K562 (cell line): ENCODE measurements at regions not wholly inside any gene's neighbourhood (a gene's known extent, or its start where the extent isn't known, plus 50 kb on each side); places are given as distances from the start of the nearest gene placed in this dataset.

ENCODE experiments used
- ATAC-seq: fragments of 200-7000 bp; cut with Tn5 transposase; 3 replicates; pipeline ENCODE4 v1.9.1; 2020; ENCODE audit warnings: moderate library complexity
- BruUV-seq: library from RNA; stranded (reverse); fragments of 400-500 nt; replicated peaks from 2 replicates; lab custom pipeline; 2021; lab: Mats Ljungman, UMichigan
- CTCF ChIA-PET: fragments of 300-600 bp; formaldehyde crosslinking; extraction: SDS; loops from one replicate; lab custom pipeline; 2021; ENCODE audit warnings: low intra/inter-chr PET ratio; lab: Yijun Ruan, JAX
- POLR2A ChIA-PET: fragments of 300-600, 350-650 bp; sonication (Branson Sonifier 250); formaldehyde crosslinking; extraction: SDS; loops from one replicate; lab custom pipeline; 2021; ENCODE audit warnings: antibody characterized with exemption, inconsistent platforms; lab: Yijun Ruan, JAX
- DNase-seq, 4 experiments: peaks; one replicate each; pipeline versions ENCODE4 v3.0.0 to v3.0.0-alpha.2; 2011 to 2018; ENCODE audit warnings: low spot score in 3 of 4, mixed read lengths in 3 of 4; ENCODE audit errors: extremely low read depth in 1 of 4
- FAIRE-seq: peaks from 2 replicates; lab custom pipeline; 2011; peaks lifted over from hg19 to GRCh38; lab: Jason Lieb, UNC
- H2AFZ ChIP-seq: 2 replicates; pipeline ENCODE4 v1.6.0; 2011; ENCODE audit warnings: low read depth, low read length, control low read depth, inconsistent platforms
- H3K27ac ChIP-seq: fragments of 200-600 bp; 3 replicates; pipeline ENCODE4 v1.8.0; 2011; ENCODE audit warnings: low read depth, mild to moderate bottlenecking, control low read depth, inconsistent platforms, low read length, moderate library complexity, mixed read lengths; ENCODE audit errors: extremely low read depth
- H3K27me3 ChIP-seq, 2 experiments: fragments of 300-600 bp in 1 of 2; 2 replicates in 1 of 2; 3 replicates in 1 of 2; pipeline versions ENCODE4 v1.6.0 to v1.8.0; 2011; ENCODE audit warnings: inconsistent platforms in 2 of 2, low read length in 2 of 2, mild to moderate bottlenecking in 1 of 2, mixed read lengths in 1 of 2, moderate library complexity in 1 of 2; ENCODE audit not compliant: control insufficient read depth in 2 of 2, insufficient read depth in 2 of 2
- H3K36me3 ChIP-seq: fragments of 300-600 bp; 3 replicates; pipeline ENCODE4 v1.8.0; 2011; ENCODE audit warnings: mild to moderate bottlenecking, low read length, inconsistent platforms; ENCODE audit not compliant: control insufficient read depth, insufficient read depth
- H3K4me1 ChIP-seq, 2 experiments: fragments of 200-600 bp in 1 of 2; replicated peaks in 1 of 2; 2 replicates in 1 of 2; 3 replicates in 1 of 2; pipeline versions ENCODE4 v1.5.1 to v1.8.0; 2011; ENCODE audit warnings: inconsistent platforms in 2 of 2, low read length in 2 of 2, mild to moderate bottlenecking in 1 of 2, mixed read lengths in 1 of 2, moderate library complexity in 1 of 2; ENCODE audit not compliant: control insufficient read depth in 2 of 2, insufficient read depth in 2 of 2
- H3K4me2 ChIP-seq: 2 replicates; pipeline ENCODE4 v1.6.1; 2011; ENCODE audit warnings: low read length, control low read depth, inconsistent platforms, mixed read lengths; ENCODE audit not compliant: insufficient read depth
- H3K4me3 ChIP-seq: fragments of 200-600 bp; sonication (generic), shearing (Covaris generic); 2 replicates; pipeline ENCODE4 v1.5.1; 2016; ENCODE audit warnings: control low read depth, inconsistent platforms
- H3K79me2 ChIP-seq: fragments of 200-600 bp; 3 replicates; pipeline ENCODE4 v1.8.0; 2011; ENCODE audit warnings: low read length, inconsistent platforms; ENCODE audit not compliant: control insufficient read depth, insufficient read depth
- H3K9ac ChIP-seq, 2 experiments: 2 replicates each; pipeline versions ENCODE4 v1.6.0 to v1.6.1; 2011; ENCODE audit warnings: low read depth in 2 of 2, low read length in 2 of 2, control low read depth in 1 of 2, inconsistent platforms in 1 of 2, mild to moderate bottlenecking in 1 of 2, mixed read lengths in 1 of 2; ENCODE audit not compliant: insufficient read depth in 1 of 2
- H3K9me1 ChIP-seq: one replicate; pipeline ENCODE4 v1.6.0; 2011; ENCODE audit warnings: inconsistent platforms, mild to moderate bottlenecking, low read length, moderate library complexity; ENCODE audit not compliant: control insufficient read depth, insufficient read depth
- H3K9me3 ChIP-seq: replicated peaks from 2 replicates; pipeline ENCODE4 v1.5.1; 2011; ENCODE audit warnings: low read depth, low read length, inconsistent platforms; ENCODE audit not compliant: control insufficient read depth, insufficient read depth
- H4K20me1 ChIP-seq: replicated peaks from 2 replicates; pipeline ENCODE4 v1.6.1; 2011; ENCODE audit warnings: low read length, inconsistent platforms, mixed read lengths; ENCODE audit not compliant: control insufficient read depth, insufficient read depth
- CUX1 ChIP-seq: fragments of 200-800 bp; sonication (Bioruptor generic); IDR thresholded peaks from 2 replicates; pipeline ENCODE4 v1.6.1; 2016; ENCODE audit warnings: missing genetic modification characterization, missing compliant biosample characterization
- ERF ChIP-seq: fragments of 450-650 bp; formaldehyde crosslinking; IDR thresholded peaks from 2 replicates; pipeline ENCODE4 v1.4.0; 2020; ENCODE audit warnings: mild to moderate bottlenecking, mixed read lengths
- EZH2 ChIP-seq: IDR thresholded peaks from 2 replicates; pipeline ENCODE4 v1.6.1; 2012; ENCODE audit warnings: low read depth, mild to moderate bottlenecking, inconsistent platforms, low read length, borderline replicate concordance
- HNRNPLL ChIP-seq: fragments of 200-400 bp; formaldehyde crosslinking; IDR thresholded peaks from 2 replicates; pipeline ENCODE4 v1.6.1; 2017; ENCODE audit warnings: low read length, low read depth, mild to moderate bottlenecking; ENCODE audit not compliant: poor library complexity, severe bottlenecking
- LARP7 ChIP-seq: fragments of 450-650 bp; IDR thresholded peaks from 2 replicates; pipeline ENCODE4 v1.6.1; 2016
- MAZ ChIP-seq, 2 experiments: fragments of 450-650 bp in 1 of 2; sonication (generic) in 1 of 2; formaldehyde crosslinking; IDR thresholded peaks in 1 of 2; conservative IDR thresholded peaks in 1 of 2; 2 replicates each; pipeline versions ENCODE4 v1.4.0 to v1.5.0; 2020; ENCODE audit warnings: mild to moderate bottlenecking in 1 of 2, missing genetic modification reagents in 1 of 2
- NFE2L1 ChIP-seq: fragments of 450-650 bp; IDR thresholded peaks from 2 replicates; pipeline ENCODE4 v1.6.1; 2016; ENCODE audit warnings: missing genetic modification characterization, low read depth, mild to moderate bottlenecking, missing compliant biosample characterization, moderate library complexity, borderline replicate concordance
- SIN3B ChIP-seq: fragments of 450-650 bp; IDR thresholded peaks from 2 replicates; pipeline ENCODE4 v1.6.1; 2017; ENCODE audit warnings: low read depth, mild to moderate bottlenecking, moderate library complexity
- YBX1 ChIP-seq: fragments of 450-650 bp; IDR thresholded peaks from 2 replicates; pipeline ENCODE4 v1.7.1; 2016; ENCODE audit warnings: mild to moderate bottlenecking
- ZBTB9 ChIP-seq: fragments of 450-650 bp; formaldehyde crosslinking; IDR thresholded peaks from 2 replicates; pipeline ENCODE4 v1.4.0; 2020; ENCODE audit warnings: mild to moderate bottlenecking, moderate library complexity
- WGBS: fragments of 100-300 bp; shearing (Covaris generic); methylation state at CpG from one replicate; pipeline ENCODE4 v1.1.6; 2016; ENCODE audit warnings: low coverage, mixed read lengths; ENCODE audit not compliant: insufficient coverage; ENCODE audit errors: missing lambda C conversion rate; 5-methylcytosine and 5-hydroxymethylcytosine counted together
- in situ Hi-C: fragments of 300-500 bp; cut with MboI; formaldehyde crosslinking; loops from 4 replicates; pipeline ENCODE4 v1.15.0; 2018; ENCODE audit warnings: inconsistent platforms, mixed read lengths
- intact Hi-C: fragments of 100-400 bp; cut with micrococcal nuclease; formaldehyde crosslinking; loops from 2 replicates; pipeline ENCODE4 v1.14.2; 2022

GRCh38 chr6:47403056-47403455 is 74.5 kb upstream of the CD2AP start (continued):
- TF ChIP-seq ZBTB9 (CRISPR knock-in tag) (no peak), CUX1 (CRISPR knock-in tag) (no peak)

GRCh38 chr6:47403801-47404200 is 73.8 kb upstream of the CD2AP start:
- Histone ChIP-seq H3K9me1 (no peaks in the 10 kb centered on the region), H3K4me3 (no peak overlapping the region), H4K20me1 (no peaks in the 10 kb centered on the region)
- intact Hi-C loops = no loop called here
- ATAC-seq (no peak), DNase-seq (no peak)
- no peak for TF ChIP-seq MAZ (CRISPR knock-in tag; conservative IDR thresholded peaks at IDR 0.05 in 1 of 2, IDR thresholded peaks at IDR 0.05 in 1 of 2)
- TF ChIP-seq ERF (CRISPR knock-in tag) = no peak
- no peak for TF ChIP-seq YBX1
- no peak for TF ChIP-seq LARP7
- TF ChIP-seq EZH2 = no peak
- no peak for TF ChIP-seq SIN3B
- TF ChIP-seq HNRNPLL = no peak
- no peak for TF ChIP-seq NFE2L1
- TF ChIP-seq, all 486 proteins: peak for 0
- no peaks in the 10 kb centered on the region for H3K9me3 ChIP-seq
- no peaks in the 10 kb centered on the region; a peak in 1 of 5 replicates for H3K4me1 ChIP-seq
- in situ Hi-C loops = loop anchor here (25.0 kb wide), 1 partner anchor 208 kb away; no protein-coding TSS in a partner anchor
- H3K36me3 ChIP-seq = no peaks in the 10 kb centered on the region
- no peak overlapping the region for H3K27ac ChIP-seq
- no peaks in the 10 kb centered on the region; a peak in 2 of 5 replicates for H3K27me3 ChIP-seq
- BruUV-seq = no TSS peak
- H3K9ac ChIP-seq = no peak overlapping the region
- H3K4me2 ChIP-seq = no peak overlapping the region
- CTCF ChIA-PET = no interaction called here
- 12% methylated on average over 2 of the region's 2 CpGs for WGBS
- FAIRE-seq = no peak
- POLR2A ChIA-PET = interaction anchor here (1.4 kb wide), 1 partner anchor 56 kb away, joined by 6 read pairs; no protein-coding TSS in a partner anchor
- no peaks in the 10 kb centered on the region for H3K79me2 ChIP-seq
- H2AFZ ChIP-seq = no peak overlapping the region
